ENCODE measurements at regions not wholly inside any gene's neighbourhood (a gene's known extent, or its start where the extent isn't known, plus 50 kb on each side); places are given as distances from the start of the nearest gene placed in this dataset.

DNA sequence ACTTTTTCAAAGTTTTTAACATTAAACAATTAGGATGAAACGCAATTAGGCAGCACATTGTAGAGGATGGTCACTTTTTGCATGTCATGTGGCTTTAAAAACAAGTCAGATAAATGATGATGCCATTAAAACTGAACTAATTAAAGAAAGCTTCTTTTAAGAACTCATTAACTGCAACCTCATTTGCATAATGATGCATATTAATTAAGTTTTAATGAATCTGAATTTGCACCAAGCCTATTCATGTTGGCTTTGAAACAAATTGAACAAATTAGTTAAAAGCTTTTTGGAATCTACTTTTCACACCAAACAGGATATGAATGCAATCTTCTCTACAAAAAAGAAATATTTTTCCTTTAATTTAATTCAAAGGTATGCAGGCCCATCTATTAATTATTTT, 499.0 kb downstream of the VRK1 start (continued):
- TF ChIP-seq, protein P1, sequence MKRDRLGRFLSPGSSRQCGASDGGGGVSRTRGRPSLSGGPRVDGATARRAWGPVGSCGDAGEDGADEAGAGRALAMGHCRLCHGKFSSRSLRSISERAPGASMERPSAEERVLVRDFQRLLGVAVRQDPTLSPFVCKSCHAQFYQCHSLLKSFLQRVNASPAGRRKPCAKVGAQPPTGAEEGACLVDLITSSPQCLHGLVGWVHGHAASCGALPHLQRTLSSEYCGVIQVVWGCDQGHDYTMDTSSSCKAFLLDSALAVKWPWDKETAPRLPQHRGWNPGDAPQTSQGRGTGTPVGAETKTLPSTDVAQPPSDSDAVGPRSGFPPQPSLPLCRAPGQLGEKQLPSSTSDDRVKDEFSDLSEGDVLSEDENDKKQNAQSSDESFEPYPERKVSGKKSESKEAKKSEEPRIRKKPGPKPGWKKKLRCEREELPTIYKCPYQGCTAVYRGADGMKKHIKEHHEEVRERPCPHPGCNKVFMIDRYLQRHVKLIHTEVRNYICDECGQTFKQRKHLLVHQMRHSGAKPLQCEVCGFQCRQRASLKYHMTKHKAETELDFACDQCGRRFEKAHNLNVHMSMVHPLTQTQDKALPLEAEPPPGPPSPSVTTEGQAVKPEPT (CRISPR knock-in tag; IDR thresholded peaks at IDR 0.05; ENCODE audit: low read depth), result no peak
- TF ChIP-seq TRIM24 (CRISPR knock-in tag; IDR thresholded peaks at IDR 0.05) (no peak), NR2C2 (CRISPR knock-in tag; IDR thresholded peaks at IDR 0.05; ENCODE audit: borderline replicate concordance) (no peak), ZNF441 (CRISPR knock-in tag; IDR thresholded peaks at IDR 0.05; ENCODE audit: borderline replicate concordance) (no peak), JUND (CRISPR knock-in tag; IDR thresholded peaks at IDR 0.05) (no peak), KLF13 (CRISPR knock-in tag; IDR thresholded peaks at IDR 0.05) (no peak)
- TF ChIP-seq, protein P2, sequence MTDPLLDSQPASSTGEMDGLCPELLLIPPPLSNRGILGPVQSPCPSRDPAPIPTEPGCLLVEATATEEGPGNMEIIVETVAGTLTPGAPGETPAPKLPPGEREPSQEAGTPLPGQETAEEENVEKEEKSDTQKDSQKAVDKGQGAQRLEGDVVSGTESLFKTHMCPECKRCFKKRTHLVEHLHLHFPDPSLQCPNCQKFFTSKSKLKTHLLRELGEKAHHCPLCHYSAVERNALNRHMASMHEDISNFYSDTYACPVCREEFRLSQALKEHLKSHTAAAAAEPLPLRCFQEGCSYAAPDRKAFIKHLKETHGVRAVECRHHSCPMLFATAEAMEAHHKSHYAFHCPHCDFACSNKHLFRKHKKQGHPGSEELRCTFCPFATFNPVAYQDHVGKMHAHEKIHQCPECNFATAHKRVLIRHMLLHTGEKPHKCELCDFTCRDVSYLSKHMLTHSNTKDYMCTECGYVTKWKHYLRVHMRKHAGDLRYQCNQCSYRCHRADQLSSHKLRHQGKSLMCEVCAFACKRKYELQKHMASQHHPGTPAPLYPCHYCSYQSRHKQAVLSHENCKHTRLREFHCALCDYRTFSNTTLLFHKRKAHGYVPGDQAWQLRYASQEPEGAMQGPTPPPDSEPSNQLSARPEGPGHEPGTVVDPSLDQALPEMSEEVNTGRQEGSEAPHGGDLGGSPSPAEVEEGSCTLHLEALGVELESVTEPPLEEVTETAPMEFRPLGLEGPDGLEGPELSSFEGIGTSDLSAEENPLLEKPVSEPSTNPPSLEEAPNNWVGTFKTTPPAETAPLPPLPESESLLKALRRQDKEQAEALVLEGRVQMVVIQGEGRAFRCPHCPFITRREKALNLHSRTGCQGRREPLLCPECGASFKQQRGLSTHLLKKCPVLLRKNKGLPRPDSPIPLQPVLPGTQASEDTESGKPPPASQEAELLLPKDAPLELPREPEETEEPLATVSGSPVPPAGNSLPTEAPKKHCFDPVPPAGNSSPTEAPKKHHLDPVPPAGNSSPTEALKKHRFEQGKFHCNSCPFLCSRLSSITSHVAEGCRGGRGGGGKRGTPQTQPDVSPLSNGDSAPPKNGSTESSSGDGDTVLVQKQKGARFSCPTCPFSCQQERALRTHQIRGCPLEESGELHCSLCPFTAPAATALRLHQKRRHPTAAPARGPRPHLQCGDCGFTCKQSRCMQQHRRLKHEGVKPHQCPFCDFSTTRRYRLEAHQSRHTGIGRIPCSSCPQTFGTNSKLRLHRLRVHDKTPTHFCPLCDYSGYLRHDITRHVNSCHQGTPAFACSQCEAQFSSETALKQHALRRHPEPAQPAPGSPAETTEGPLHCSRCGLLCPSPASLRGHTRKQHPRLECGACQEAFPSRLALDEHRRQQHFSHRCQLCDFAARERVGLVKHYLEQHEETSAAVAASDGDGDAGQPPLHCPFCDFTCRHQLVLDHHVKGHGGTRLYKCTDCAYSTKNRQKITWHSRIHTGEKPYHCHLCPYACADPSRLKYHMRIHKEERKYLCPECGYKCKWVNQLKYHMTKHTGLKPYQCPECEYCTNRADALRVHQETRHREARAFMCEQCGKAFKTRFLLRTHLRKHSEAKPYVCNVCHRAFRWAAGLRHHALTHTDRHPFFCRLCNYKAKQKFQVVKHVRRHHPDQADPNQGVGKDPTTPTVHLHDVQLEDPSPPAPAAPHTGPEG (CRISPR knock-in tag; IDR thresholded peaks at IDR 0.05), result no peak
- TF ChIP-seq, protein P3, sequence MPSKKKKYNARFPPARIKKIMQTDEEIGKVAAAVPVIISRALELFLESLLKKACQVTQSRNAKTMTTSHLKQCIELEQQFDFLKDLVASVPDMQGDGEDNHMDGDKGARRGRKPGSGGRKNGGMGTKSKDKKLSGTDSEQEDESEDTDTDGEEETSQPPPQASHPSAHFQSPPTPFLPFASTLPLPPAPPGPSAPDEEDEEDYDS (CRISPR knock-in tag; IDR thresholded peaks at IDR 0.05), result no peak
- TF ChIP-seq, protein P4, sequence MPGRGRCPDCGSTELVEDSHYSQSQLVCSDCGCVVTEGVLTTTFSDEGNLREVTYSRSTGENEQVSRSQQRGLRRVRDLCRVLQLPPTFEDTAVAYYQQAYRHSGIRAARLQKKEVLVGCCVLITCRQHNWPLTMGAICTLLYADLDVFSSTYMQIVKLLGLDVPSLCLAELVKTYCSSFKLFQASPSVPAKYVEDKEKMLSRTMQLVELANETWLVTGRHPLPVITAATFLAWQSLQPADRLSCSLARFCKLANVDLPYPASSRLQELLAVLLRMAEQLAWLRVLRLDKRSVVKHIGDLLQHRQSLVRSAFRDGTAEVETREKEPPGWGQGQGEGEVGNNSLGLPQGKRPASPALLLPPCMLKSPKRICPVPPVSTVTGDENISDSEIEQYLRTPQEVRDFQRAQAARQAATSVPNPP (CRISPR knock-in tag; IDR thresholded peaks at IDR 0.05), result no peak
- TF ChIP-seq, protein P5, sequence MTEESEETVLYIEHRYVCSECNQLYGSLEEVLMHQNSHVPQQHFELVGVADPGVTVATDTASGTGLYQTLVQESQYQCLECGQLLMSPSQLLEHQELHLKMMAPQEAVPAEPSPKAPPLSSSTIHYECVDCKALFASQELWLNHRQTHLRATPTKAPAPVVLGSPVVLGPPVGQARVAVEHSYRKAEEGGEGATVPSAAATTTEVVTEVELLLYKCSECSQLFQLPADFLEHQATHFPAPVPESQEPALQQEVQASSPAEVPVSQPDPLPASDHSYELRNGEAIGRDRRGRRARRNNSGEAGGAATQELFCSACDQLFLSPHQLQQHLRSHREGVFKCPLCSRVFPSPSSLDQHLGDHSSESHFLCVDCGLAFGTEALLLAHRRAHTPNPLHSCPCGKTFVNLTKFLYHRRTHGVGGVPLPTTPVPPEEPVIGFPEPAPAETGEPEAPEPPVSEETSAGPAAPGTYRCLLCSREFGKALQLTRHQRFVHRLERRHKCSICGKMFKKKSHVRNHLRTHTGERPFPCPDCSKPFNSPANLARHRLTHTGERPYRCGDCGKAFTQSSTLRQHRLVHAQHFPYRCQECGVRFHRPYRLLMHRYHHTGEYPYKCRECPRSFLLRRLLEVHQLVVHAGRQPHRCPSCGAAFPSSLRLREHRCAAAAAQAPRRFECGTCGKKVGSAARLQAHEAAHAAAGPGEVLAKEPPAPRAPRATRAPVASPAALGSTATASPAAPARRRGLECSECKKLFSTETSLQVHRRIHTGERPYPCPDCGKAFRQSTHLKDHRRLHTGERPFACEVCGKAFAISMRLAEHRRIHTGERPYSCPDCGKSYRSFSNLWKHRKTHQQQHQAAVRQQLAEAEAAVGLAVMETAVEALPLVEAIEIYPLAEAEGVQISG (CRISPR knock-in tag; IDR thresholded peaks at IDR 0.05), result no peak

All from HepG2 (cell line).